BJ (cell line): ENCODE measurements at regions not wholly inside any gene's neighbourhood (a gene's known extent, or its start where the extent isn't known, plus 50 kb on each side); places are given as distances from the start of the nearest gene placed in this dataset.

ENCODE experiments used
- CTCF ChIA-PET: fragments of 350-600 bp; formaldehyde crosslinking; extraction: SDS; loops from one replicate; lab custom pipeline; 2021; ENCODE audit warnings: antibody characterized with exemption, inconsistent platforms; lab: Yijun Ruan, JAX
- POLR2A ChIA-PET: fragments of 300-600 bp; sonication (Branson Sonifier 250); formaldehyde crosslinking; extraction: SDS; loops from one replicate; lab custom pipeline; 2021; ENCODE audit warnings: antibody characterized with exemption; lab: Charles Lee
- DNase-seq: peaks from one replicate; pipeline ENCODE4 v3.0.0-alpha.2; 2011; ENCODE audit warnings: low read depth
- H3K27me3 ChIP-seq: 2 replicates; pipeline ENCODE4 v1.6.0; 2011; ENCODE audit warnings: low read length; ENCODE audit not compliant: control insufficient read depth, insufficient read depth
- H3K36me3 ChIP-seq: 2 replicates; pipeline ENCODE4 v1.5.1; 2011; ENCODE audit warnings: low read length; ENCODE audit not compliant: control insufficient read depth, insufficient read depth
- H3K4me3 ChIP-seq: 2 replicates; pipeline ENCODE4 v1.5.1; 2011; ENCODE audit warnings: low read depth, mild to moderate bottlenecking, control low read depth, low read length
- CTCF ChIP-seq: IDR thresholded peaks from 2 replicates; pipeline ENCODE4 v1.5.1; 2011; ENCODE audit warnings: low read depth, mild to moderate bottlenecking, control low read depth, inconsistent platforms, low read length, moderate library complexity; ENCODE audit not compliant: insufficient read depth

GRCh38 chr10:117610321-117610720 is 67.8 kb downstream of the EMX2 start:
- Histone ChIP-seq H3K27me3 (no peaks in the 10 kb centered on the region), H3K36me3 (no peaks in the 10 kb centered on the region), H3K4me3 (no peak overlapping the region)
- DNase-seq, result no peak
- ChIA-PET POLR2A (no interaction called here), CTCF (interaction anchor here (1.8 kb wide), 1 partner anchor 168 kb away, joined by 5 read pairs; no protein-coding TSS in a partner anchor)
- TF ChIP-seq CTCF, result no peak

DNA sequence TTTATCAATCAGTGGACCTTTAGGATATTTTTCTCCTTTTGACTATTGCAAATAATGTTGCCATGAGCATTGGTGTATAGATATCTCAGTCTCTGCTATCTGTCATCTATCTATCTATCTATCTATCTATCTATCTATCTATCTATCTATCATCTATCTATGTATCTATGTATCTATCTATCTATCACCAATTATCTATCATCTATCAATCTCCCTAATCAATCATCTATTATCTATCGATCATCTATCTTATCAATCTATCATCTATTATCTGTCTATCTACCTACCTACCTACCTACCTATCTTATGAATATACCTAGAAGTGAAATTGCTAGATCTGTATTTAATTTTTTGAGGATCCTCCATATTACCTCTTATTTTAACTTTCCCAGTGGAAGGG is 69.6 kb downstream of the EMX2 start:
- CTCF ChIA-PET, result no interaction called here
- POLR2A ChIA-PET, result no interaction called here
- H3K27me3 ChIP-seq, result no peaks in the 10 kb centered on the region; the same call in 1 of the 2 replicates
- no peak overlapping the region for H3K4me3 ChIP-seq
- no peak for DNase-seq
- no peak for TF ChIP-seq CTCF
- H3K36me3 ChIP-seq, result no peaks in the 10 kb centered on the region

DNA sequence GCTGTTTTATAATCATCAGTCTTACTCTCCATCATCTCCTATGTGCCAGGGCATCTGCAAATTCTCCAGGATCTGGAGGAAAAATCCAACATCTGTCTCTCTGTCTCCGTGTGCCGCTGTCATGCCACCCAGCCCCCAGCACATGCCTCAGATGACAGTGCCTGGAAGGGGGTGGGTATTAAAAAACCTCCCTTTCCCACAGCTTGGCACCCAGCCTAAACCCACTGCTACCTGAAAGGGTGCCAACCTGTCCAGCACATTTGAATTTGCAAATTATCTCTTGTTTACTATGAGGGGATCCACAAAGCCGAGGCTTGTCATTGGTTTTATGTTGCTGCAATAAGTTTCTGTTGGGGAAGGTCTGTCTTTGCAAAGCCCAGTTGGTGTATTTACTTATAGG is 73.1 kb downstream of the EMX2 start:
- POLR2A ChIA-PET, result no interaction called here
- Histone ChIP-seq H3K27me3 (no peaks in the 10 kb centered on the region; the same call in 1 of the 2 replicates), H3K36me3 (no peaks in the 10 kb centered on the region), H3K4me3 (no peak overlapping the region)
- TF ChIP-seq CTCF, result no peak
- no peak for DNase-seq
- CTCF ChIA-PET, result no interaction called here

DNA sequence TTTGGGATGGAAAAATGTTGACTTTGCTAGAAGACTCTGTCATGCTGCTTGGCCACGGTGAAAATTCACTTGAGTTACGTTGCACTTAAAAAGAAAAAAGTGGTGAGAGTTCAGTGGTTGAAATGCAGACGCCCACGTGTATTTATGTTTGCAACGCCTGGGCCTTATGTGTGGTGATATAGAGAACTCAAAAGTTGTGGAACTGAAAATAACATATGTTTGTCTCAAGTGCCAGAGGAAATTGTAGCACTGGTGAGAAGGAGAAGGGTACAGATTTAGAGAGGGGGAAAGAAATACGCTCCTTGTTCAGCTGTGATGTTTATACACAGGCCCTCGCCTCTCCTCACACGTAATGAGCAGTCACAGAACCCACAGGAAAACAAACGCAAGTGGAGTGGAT is 73.6 kb downstream of the EMX2 start:
- no peak overlapping the region for H3K4me3 ChIP-seq
- ChIA-PET POLR2A (no interaction called here), CTCF (no interaction called here)
- H3K27me3 ChIP-seq, result no peaks in the 10 kb centered on the region; the same call in 1 of the 2 replicates
- H3K36me3 ChIP-seq, result no peaks in the 10 kb centered on the region
- no peak for DNase-seq
- no peak for TF ChIP-seq CTCF

GRCh38 chr10:117617086-117617485 is 74.5 kb downstream of the EMX2 start:
- DNase-seq, result no peak
- Histone ChIP-seq H3K27me3 (no peaks in the 10 kb centered on the region; the same call in 1 of the 2 replicates), H3K4me3 (no peak overlapping the region), H3K36me3 (no peaks in the 10 kb centered on the region)
- ChIA-PET POLR2A (no interaction called here), CTCF (interaction anchor here (0.9 kb wide), 1 partner anchor 57 kb away, joined by 4 read pairs; no protein-coding TSS in a partner anchor)
- no peak for TF ChIP-seq CTCF
